Endothelial cell of umbilical vein (primary cell): ENCODE measurements at regions not wholly inside any gene's neighbourhood (a gene's known extent, or its start where the extent isn't known, plus 50 kb on each side); places are given as distances from the start of the nearest gene placed in this dataset.

ENCODE experiments used
- BruUV-seq: library from RNA; stranded (reverse); fragments of 400-500 nt; replicated peaks from 2 replicates; lab custom pipeline; 2021; lab: Mats Ljungman, UMichigan
- CTCF ChIA-PET: fragments of 300-600, 350-600 bp; sonication (Branson Sonifier 250); formaldehyde crosslinking; loops from one replicate; lab custom pipeline; 2021; ENCODE audit warnings: antibody characterized with exemption, inconsistent platforms; lab: Charles Lee
- POLR2A ChIA-PET: fragments of 300-600, 350-600 bp; sonication (Branson Sonifier 250); formaldehyde crosslinking; loops from one replicate; lab custom pipeline; 2021; ENCODE audit warnings: antibody characterized with exemption, inconsistent platforms; lab: Charles Lee
- DNase-seq: peaks from one replicate; pipeline ENCODE4 v3.0.0-alpha.2; 2011; ENCODE audit warnings: low read depth, low spot score
- FAIRE-seq: peaks from 2 replicates; lab custom pipeline; 2011; peaks lifted over from hg19 to GRCh38; lab: Jason Lieb, UNC
- H2AFZ ChIP-seq: 2 replicates; pipeline ENCODE4 v1.6.0; 2012; ENCODE audit warnings: low read depth, low read length, control low read depth, inconsistent platforms
- H3K27ac ChIP-seq: 2 replicates; pipeline ENCODE4 v1.5.1; 2011; ENCODE audit warnings: low read depth, mild to moderate bottlenecking, control low read depth, low read length, moderate library complexity; ENCODE audit not compliant: insufficient read depth
- H3K27me3 ChIP-seq, 2 experiments: 2 replicates each; pipeline versions ENCODE4 v1.6.0 to v1.6.1; 2011; ENCODE audit warnings: low read length in 2 of 2, mixed read lengths in 1 of 2; ENCODE audit not compliant: control insufficient read depth in 2 of 2, insufficient read depth in 2 of 2
- H3K36me3 ChIP-seq, 2 experiments: 2 replicates in 1 of 2; 3 replicates in 1 of 2; pipeline ENCODE4 v1.5.1; 2011; ENCODE audit warnings: low read length in 2 of 2, mild to moderate bottlenecking in 1 of 2, moderate library complexity in 1 of 2; ENCODE audit not compliant: control insufficient read depth in 2 of 2, insufficient read depth in 2 of 2; ENCODE audit errors: extremely low read depth in 1 of 2
- H3K4me1 ChIP-seq: 3 replicates; pipeline ENCODE4 v1.5.1; 2011; ENCODE audit warnings: mild to moderate bottlenecking, low read length; ENCODE audit not compliant: control insufficient read depth, insufficient read depth; ENCODE audit errors: extremely low read depth
- H3K4me2 ChIP-seq: 2 replicates; pipeline ENCODE4 v1.6.1; 2011; ENCODE audit warnings: low read length, control low read depth, mixed read lengths; ENCODE audit not compliant: insufficient read depth
- H3K4me3 ChIP-seq, 3 experiments: fragments of 200-600 bp in 1 of 3; sonication (generic), shearing (Covaris generic) in 1 of 3; replicated peaks in 1 of 3; 2 replicates each; pipeline ENCODE4 v1.5.1; 2011 to 2016; ENCODE audit warnings: control low read depth in 3 of 3, low read length in 3 of 3, mild to moderate bottlenecking in 2 of 3, inconsistent platforms in 1 of 3, low read depth in 1 of 3, moderate library complexity in 1 of 3; ENCODE audit not compliant: insufficient read depth in 1 of 3
- H3K79me2 ChIP-seq: 2 replicates; pipeline ENCODE4 v1.6.0; 2012; ENCODE audit warnings: low read length, inconsistent platforms; ENCODE audit not compliant: control insufficient read depth, insufficient read depth
- H3K9ac ChIP-seq: replicated peaks from 2 replicates; pipeline ENCODE3; 2011; ENCODE audit warnings: low read length, control low read depth; ENCODE audit not compliant: insufficient read depth; ENCODE audit errors: extremely low read depth
- H3K9me1 ChIP-seq: replicated peaks from 3 replicates; pipeline ENCODE4 v1.6.0; 2011; ENCODE audit warnings: mild to moderate bottlenecking, low read length; ENCODE audit not compliant: control insufficient read depth, insufficient read depth; ENCODE audit errors: extremely low read depth
- H3K9me3 ChIP-seq: replicated peaks from 2 replicates; pipeline ENCODE4 v1.5.1; 2012; ENCODE audit warnings: low read length, inconsistent platforms; ENCODE audit not compliant: control insufficient read depth, insufficient read depth
- H4K20me1 ChIP-seq: replicated peaks from 2 replicates; pipeline ENCODE3; 2011; ENCODE audit warnings: mild to moderate bottlenecking, low read length; ENCODE audit not compliant: control insufficient read depth, insufficient read depth; ENCODE audit errors: extremely low read depth
- CTCF ChIP-seq, 2 donors: IDR thresholded peaks; 1 replicate in 1 of 2; 2 replicates in 1 of 2; pipeline ENCODE4 v1.5.1; 2011; ENCODE audit warnings: low read length in 2 of 2, mild to moderate bottlenecking in 2 of 2, moderate library complexity in 2 of 2, control low read depth in 1 of 2, inconsistent platforms in 1 of 2, low read depth in 1 of 2; ENCODE audit not compliant: insufficient read depth in 1 of 2; ENCODE audit errors: extremely low read depth in 1 of 2
- EZH2 ChIP-seq: IDR thresholded peaks from 2 replicates; pipeline ENCODE4 v1.6.1; 2012; ENCODE audit warnings: borderline replicate concordance, low read depth, mild to moderate bottlenecking, moderate library complexity, low read length, inconsistent platforms; ENCODE audit not compliant: severe bottlenecking
- FOS ChIP-seq: IDR thresholded peaks from 2 replicates; pipeline ENCODE4 v1.6.1; 2011; ENCODE audit warnings: mild to moderate bottlenecking, low read length, moderate library complexity, borderline replicate concordance; ENCODE audit not compliant: insufficient read depth
- GATA2 ChIP-seq: IDR thresholded peaks from 2 replicates; pipeline ENCODE4 v1.7.0; 2011; ENCODE audit warnings: low read depth, mild to moderate bottlenecking, moderate library complexity, mixed read lengths, low read length; ENCODE audit not compliant: insufficient read length, insufficient read depth
- JUN ChIP-seq: IDR thresholded peaks from 2 replicates; pipeline ENCODE4 v1.6.1; 2011; ENCODE audit warnings: borderline replicate concordance, low read depth; ENCODE audit not compliant: insufficient read length, insufficient read depth
- MAX ChIP-seq: IDR thresholded peaks from 2 replicates; pipeline ENCODE4 v1.6.1; 2011; ENCODE audit not compliant: insufficient read depth, insufficient read length
- MYC ChIP-seq: IDR thresholded peaks from one replicate; pipeline ENCODE4 v1.6.1; 2011; ENCODE audit warnings: mild to moderate bottlenecking, low read depth, low read length
- POLR2A ChIP-seq: IDR thresholded peaks from 2 replicates; pipeline ENCODE4 v1.6.1; 2012; ENCODE audit warnings: low read depth, mild to moderate bottlenecking, control low read depth, low read length
- POLR2AphosphoS5 ChIP-seq: IDR thresholded peaks from 2 replicates; pipeline ENCODE4 v1.6.1; 2012; ENCODE audit warnings: low read depth, mild to moderate bottlenecking, control low read depth, low read length, moderate library complexity; ENCODE audit not compliant: insufficient read depth
- dilution Hi-C: fragments of 300-500 bp; cut with MboI; formaldehyde crosslinking; loops from one replicate; pipeline ENCODE4 v1.15.0; 2019; ENCODE audit warnings: low sequenced_read_pairs; ENCODE audit not compliant: extremely low pct_ligation_motif_present
- intact Hi-C: fragments of 100-400 bp; cut with micrococcal nuclease; formaldehyde crosslinking; loops from one replicate; pipeline ENCODE4 v1.10.0; 2022

GRCh38 chr7:114158854-114159253 is 240.0 kb upstream of the PPP1R3A start:
- FAIRE-seq = no peak

More at GRCh38 chr7:114158854-114159253, 240.0 kb upstream of the PPP1R3A start:
- ChIA-PET CTCF (interaction anchor here (1.0 to 1.4 kb wide), 2 partner anchors 14 to 18 kb away, joined by 3 to 4 read pairs; no protein-coding TSS in a partner anchor), POLR2A (interaction anchor here (0.6 kb wide), 1 partner anchor 15 kb away, joined by 3 read pairs; no protein-coding TSS in a partner anchor)
- Histone ChIP-seq H3K4me1 (no peaks in the 10 kb centered on the region), H3K4me2 (no peak overlapping the region), H2AFZ (no peak overlapping the region), H3K9me3 (no peaks in the 10 kb centered on the region), H4K20me1 (no peaks in the 10 kb centered on the region), H3K27me3 (no peaks in the 10 kb centered on the region), H3K9me1 (no peaks in the 10 kb centered on the region), H3K9ac (no peak overlapping the region), H3K36me3 (no peaks in the 10 kb centered on the region), H3K27ac (no peak overlapping the region), H3K4me3 (no peak overlapping the region), H3K79me2 (no peaks in the 10 kb centered on the region)
- intact Hi-C loops (no loop called here), dilution Hi-C loops (no loop called here)
- TF ChIP-seq POLR2AphosphoS5 (no peak), JUN (no peak), EZH2 (no peak), FOS (no peak), GATA2 (no peak), CTCF (IDR thresholded peaks at IDR 0.05; ENCODE audit: extremely low read depth in 1 of 2, insufficient read depth in 1 of 2, low read depth in 1 of 2, low read length in 2 of 2) (no peak), MAX (no peak), MYC (no peak), POLR2A (no peak)
- DNase-seq = no peak
- BruUV-seq = no TSS peak
